NCI-H460 (cell line): ENCODE measurements at regions not wholly inside any gene's neighbourhood (a gene's known extent, or its start where the extent isn't known, plus 50 kb on each side); places are given as distances from the start of the nearest gene placed in this dataset.

Source experiments
- DNase-seq: peaks from one replicate; pipeline ENCODE4 v3.0.0-alpha.2; 2016; ENCODE audit warnings: low read depth; ENCODE audit errors: extremely low read depth

- no peak for DNase-seq
Measured at GRCh38 chr2:21279525-21279924, 155.8 kb downstream of the TDRD15 start.

GRCh38 chr2:21280793-21281192 is 157.0 kb downstream of the TDRD15 start:
- DNase-seq, result no peak

DNA sequence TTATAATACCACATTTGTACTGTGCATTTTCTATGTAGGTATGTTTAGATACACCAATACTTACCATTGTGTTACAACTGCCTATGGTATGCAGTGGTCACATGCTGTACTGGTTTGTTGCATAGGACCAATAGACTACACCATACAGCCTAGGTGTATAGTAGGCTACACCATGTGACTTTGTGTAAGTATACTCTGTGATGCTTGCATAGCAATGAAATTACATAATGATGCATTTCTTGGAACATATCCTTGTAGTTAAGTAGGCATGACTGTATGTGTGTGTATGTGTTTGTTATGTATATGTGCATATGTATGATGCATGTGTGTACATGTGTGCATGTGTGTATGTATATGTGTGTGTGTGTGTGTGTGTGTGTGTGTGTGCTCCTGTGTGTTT is 157.6 kb downstream of the TDRD15 start:
- no peak for DNase-seq

DNA sequence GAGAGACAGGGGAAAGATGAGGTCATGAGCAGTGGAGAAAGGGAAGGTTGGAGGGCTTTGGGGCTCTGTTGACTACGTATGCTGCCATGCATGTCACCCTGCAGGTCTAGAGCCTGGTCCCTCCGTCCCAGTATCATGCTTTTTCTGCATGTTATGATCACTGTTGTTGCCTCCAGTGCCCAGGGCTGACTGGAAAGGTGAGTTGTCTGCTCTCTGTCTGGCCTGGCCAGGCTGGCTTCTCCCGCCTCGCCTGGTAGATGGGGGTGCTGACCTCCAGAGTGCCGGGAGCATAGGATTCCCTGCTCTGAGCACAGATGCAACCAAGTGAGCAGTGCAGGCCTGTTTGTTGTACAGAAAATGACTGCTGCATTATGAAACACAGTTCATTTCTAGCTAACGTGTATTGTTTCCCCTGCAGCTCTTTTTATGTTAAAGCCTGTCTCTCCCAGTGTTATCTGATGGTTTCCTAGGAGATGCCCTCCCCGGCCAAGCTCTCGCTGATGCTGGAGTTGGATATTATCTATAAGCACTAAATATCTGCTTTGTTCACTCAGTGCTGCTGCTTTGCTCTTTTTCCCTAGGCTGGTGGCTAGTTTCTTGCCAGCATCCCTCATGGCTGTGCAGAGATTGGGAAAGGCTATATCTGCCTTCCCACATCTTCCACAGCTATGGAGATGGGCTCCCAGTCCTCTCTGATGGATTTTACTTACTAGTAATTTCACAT is 158.2 kb downstream of the TDRD15 start:
- DNase-seq, result no peak

GRCh38 chr2:21282515-21282898 is 158.7 kb downstream of the TDRD15 start:
- no peak for DNase-seq

DNA sequence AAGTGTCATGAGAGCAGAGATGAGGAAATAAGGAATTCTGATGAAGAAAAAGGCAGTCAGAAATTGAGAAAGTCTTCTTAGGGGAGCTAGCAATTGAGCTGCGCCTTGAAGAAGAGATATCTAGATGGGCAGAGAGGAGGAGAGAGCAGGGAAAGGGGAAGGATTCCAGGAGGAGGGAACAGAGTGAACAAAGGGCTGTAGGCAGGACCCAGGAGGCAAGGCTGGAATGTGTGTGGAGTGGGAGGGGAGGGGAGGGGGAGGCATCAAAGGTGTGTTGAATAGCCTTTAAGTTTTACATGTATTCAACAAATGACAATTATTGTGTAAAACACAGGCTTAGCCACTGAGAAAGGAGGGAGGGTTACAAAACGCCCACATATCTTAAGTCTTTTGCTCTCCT is 164.5 kb downstream of the TDRD15 start:
- no peak for DNase-seq

- no peak for DNase-seq
Measured at GRCh38 chr2:21288739-21289520, 165.2 kb downstream of the TDRD15 start.

DNA sequence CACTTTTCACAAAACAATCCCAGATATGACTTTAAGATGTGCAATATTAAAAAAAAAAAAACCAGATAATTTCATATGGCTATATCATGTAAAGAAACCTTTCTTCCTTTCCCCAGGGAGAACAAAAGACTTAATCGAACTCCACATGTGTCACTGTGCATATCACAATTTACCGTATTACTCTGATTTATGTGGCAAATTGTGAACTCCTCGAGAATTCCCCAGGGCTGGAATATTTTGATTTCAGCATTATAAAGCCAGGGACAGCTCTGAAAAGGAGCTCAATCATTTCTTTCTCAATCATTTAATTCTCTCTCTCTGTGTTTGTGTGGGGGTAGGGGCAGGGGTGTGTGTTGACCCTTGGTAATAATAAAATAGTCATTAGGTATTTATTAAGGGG is 165.8 kb downstream of the TDRD15 start:
- no peak for DNase-seq

DNA sequence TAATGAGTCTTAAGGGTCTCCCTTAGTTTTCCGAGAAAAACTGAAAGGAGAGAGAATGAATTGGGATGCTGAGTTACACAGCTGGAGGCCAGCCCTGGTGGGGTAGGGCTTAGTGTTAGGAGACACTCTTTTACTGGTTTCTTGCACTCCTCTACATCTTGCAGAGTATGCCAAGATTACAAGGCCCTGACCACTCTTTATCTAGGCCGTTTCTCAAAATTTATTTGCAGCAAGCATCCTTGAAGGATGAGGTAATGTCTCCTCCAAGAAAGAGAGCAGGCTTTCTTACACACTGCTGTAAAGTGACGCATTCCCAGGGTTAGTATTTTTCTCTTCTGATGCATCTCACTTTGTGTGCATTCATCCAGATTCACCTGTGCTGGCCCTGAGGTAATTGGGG is 166.2 kb downstream of the TDRD15 start:
- no peak for DNase-seq

- DNase-seq, result no peak
Measured at GRCh38 chr2:21291426-21291825, 167.7 kb downstream of the TDRD15 start.

GRCh38 chr2:21294446-21294845 is 170.7 kb downstream of the TDRD15 start:
- DNase-seq, result no peak

DNA sequence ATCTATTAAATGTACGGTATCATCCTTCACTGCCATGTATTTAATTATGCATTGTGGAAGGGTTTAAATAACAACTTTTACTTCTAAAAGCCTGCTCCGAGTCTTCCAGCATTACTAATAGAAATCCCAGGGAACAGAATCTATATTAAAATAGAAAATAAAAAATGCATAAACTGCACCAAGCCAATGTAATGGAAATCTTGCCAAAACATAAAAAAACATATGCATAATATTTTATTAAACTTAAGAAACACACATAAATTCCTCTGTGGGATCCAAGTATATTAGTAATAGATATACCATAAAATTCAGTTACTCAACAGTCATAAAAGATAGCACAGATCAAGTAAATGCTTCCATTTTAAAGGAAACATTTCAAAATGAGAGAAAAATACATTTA is 175.6 kb downstream of the TDRD15 start:
- DNase-seq, result no peak

- DNase-seq, result no peak
Measured at GRCh38 chr2:21301871-21302455, 178.2 kb downstream of the TDRD15 start.

- no peak for DNase-seq
Measured at GRCh38 chr2:21303876-21304275, 180.1 kb downstream of the TDRD15 start.

DNA sequence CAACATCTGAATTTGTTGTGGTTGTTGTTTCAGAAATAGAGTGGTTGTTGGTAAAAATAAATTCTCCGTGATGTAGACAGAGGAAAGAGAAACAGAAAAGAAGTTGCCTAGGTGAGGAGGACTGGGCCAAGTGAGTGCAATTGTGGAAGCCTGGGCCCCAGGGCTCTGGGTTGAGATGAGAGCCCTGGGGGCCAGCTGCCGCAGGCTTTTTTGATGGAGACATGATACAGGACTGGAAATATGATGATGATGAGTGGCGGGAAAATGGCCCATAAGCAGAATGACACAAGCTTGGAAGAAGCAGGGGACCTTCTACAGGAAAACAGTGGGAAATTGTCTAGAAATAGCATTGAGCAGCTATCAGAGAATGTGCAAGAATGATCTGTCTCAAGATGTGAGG is 181.8 kb downstream of the TDRD15 start:
- no peak for DNase-seq

GRCh38 chr2:21306235-21306634 is 182.5 kb downstream of the TDRD15 start:
- no peak for DNase-seq

DNA sequence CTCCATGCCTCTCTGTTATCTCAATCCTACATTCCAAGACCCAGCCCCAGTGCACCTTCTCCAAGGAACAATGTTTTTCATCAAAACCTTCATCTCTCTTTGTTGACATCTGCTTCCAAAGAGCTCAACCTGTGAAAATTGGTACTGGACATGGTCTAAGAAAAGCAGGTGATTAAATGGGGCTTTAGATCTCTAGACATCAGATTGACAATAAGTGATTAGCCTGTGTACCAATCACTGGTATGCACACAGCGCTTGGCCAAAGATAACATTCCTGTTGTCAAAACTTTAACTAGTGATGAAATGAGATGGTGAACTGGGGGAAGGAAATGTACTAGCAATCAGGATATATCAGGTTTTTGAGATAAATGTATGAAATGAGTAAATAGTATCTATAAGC is 183.3 kb downstream of the TDRD15 start:
- no peak for DNase-seq

- no peak for DNase-seq
Measured at GRCh38 chr2:21310493-21310892, 186.7 kb downstream of the TDRD15 start.

- DNase-seq, result no peak
Measured at GRCh38 chr2:21314322-21314835, 190.6 kb downstream of the TDRD15 start.

- DNase-seq, result peak; percentile 14
Measured at GRCh38 chr2:21317131-21317530, 193.4 kb downstream of the TDRD15 start.

DNA sequence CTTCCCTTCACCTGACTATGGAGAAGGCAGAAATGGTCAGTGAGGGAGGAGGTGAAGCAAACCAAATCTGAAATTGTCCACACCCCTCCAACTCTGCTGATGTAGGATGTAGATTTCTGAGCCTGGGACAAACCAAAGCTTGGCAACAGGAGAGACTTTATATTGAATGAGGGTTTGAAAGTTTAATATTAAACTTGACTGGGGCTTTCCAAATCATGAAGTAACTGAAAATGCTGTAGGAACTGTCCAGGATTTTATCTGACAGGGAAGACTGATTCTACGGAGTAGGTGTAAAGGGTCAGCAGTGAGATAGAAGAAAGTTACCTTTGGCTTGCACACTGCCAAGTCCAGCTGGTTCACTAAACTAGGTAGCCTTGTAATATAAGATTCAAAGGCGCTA is 194.5 kb downstream of the TDRD15 start:
- no peak for DNase-seq

- DNase-seq, result no peak
Measured at GRCh38 chr2:21326152-21326551, 202.4 kb downstream of the TDRD15 start.
